ENCODE measurements at regions not wholly inside any gene's neighbourhood (a gene's known extent, or its start where the extent isn't known, plus 50 kb on each side); places are given as distances from the start of the nearest gene placed in this dataset.

GRCh38 chr11:116513894-116514293 lies 258.9 kb downstream of the BUD13 start:
- ATAC-seq (no peak), DNase-seq (no peak)
- Histone ChIP-seq H3K27ac (no peak overlapping the region), H3K36me3 (no peaks in the 10 kb centered on the region), H3K4me1 (no peaks in the 10 kb centered on the region), H3K27me3 (peaks cover 0 to 6% (median 4%) of the 10 kb centered on the region in 3 donors), H3K4me3 (no peak overlapping the region), H3K9me3 (no peaks in the 10 kb centered on the region)
- intact Hi-C loops (cut with DNase I; ENCODE audit: low total_unique reads), result no loop called here
- TF ChIP-seq CTCF (IDR thresholded peaks at IDR 0.05 in 4 of 5, conservative IDR thresholded peaks at IDR 0.05 in 1 of 5), result no peak
- no peak for TF ChIP-seq POLR2A (IDR thresholded peaks at IDR 0.05)
- in situ Hi-C loops (cut with MboI; ENCODE audit: low sequenced_read_pairs in 4 of 4), result no loop called here

GRCh38 chr11:116513278-116513823 lies 259.4 kb downstream of the BUD13 start:
- no peak for DNase-seq
- ATAC-seq, result no peak
- H3K36me3 ChIP-seq, result no peaks in the 10 kb centered on the region
- H3K27ac ChIP-seq, result no peak overlapping the region
- in situ Hi-C loops (cut with MboI; ENCODE audit: low sequenced_read_pairs in 4 of 4) (no loop called here), intact Hi-C loops (cut with DNase I; ENCODE audit: low total_unique reads) (no loop called here)
- no peak for TF ChIP-seq CTCF (IDR thresholded peaks at IDR 0.05 in 4 of 5, conservative IDR thresholded peaks at IDR 0.05 in 1 of 5)
- no peak for TF ChIP-seq POLR2A (IDR thresholded peaks at IDR 0.05)
- H3K4me3 ChIP-seq, result no peak overlapping the region
- H3K9me3 ChIP-seq, result no peaks in the 10 kb centered on the region
- H3K27me3 ChIP-seq, result peaks cover 0 to 6% (median 4%) of the 10 kb centered on the region in 3 donors
- no peaks in the 10 kb centered on the region for H3K4me1 ChIP-seq

GRCh38 chr11:116512841-116513240 lies 259.9 kb downstream of the BUD13 start:
- peaks cover 0 to 6% (median 4%) of the 10 kb centered on the region in 3 donors for H3K27me3 ChIP-seq
- ATAC-seq (no peak), DNase-seq (no peak)
- no peak overlapping the region for H3K4me3 ChIP-seq
- no peaks in the 10 kb centered on the region for H3K36me3 ChIP-seq
- H3K9me3 ChIP-seq, result no peaks in the 10 kb centered on the region
- H3K4me1 ChIP-seq, result no peaks in the 10 kb centered on the region
- H3K27ac ChIP-seq, result no peak overlapping the region
- intact Hi-C loops (cut with DNase I; ENCODE audit: low total_unique reads) (no loop called here), in situ Hi-C loops (cut with MboI; ENCODE audit: low sequenced_read_pairs in 4 of 4) (no loop called here)
- TF ChIP-seq CTCF (IDR thresholded peaks at IDR 0.05 in 4 of 5, conservative IDR thresholded peaks at IDR 0.05 in 1 of 5) (no peak), POLR2A (IDR thresholded peaks at IDR 0.05) (no peak)

GRCh38 chr11:116511684-116512083 lies 261.1 kb downstream of the BUD13 start:
- intact Hi-C loops (cut with DNase I; ENCODE audit: low total_unique reads), result no loop called here
- no peak overlapping the region for H3K4me3 ChIP-seq
- no peak for TF ChIP-seq CTCF (IDR thresholded peaks at IDR 0.05 in 4 of 5, conservative IDR thresholded peaks at IDR 0.05 in 1 of 5)
- no peak for TF ChIP-seq POLR2A (IDR thresholded peaks at IDR 0.05)
- H3K9me3 ChIP-seq, result no peaks in the 10 kb centered on the region
- H3K27ac ChIP-seq, result no peak overlapping the region
- DNase-seq (no peak), ATAC-seq (no peak)
- H3K4me1 ChIP-seq, result no peaks in the 10 kb centered on the region
- peaks cover 0 to 7% (median 6%) of the 10 kb centered on the region in 3 donors for H3K27me3 ChIP-seq
- in situ Hi-C loops (cut with MboI; ENCODE audit: low sequenced_read_pairs in 4 of 4), result no loop called here
- H3K36me3 ChIP-seq, result no peaks in the 10 kb centered on the region

Measured in gastrocnemius medialis (tissue), 4 donors.